Stimulated activated CD4-positive, alpha-beta T cell treated with anti-CD3 and anti-CD28 coated beads, Interleukin-15, amount 100 ng/mL, for 48 hours (primary cell): ENCODE measurements at regions not wholly inside any gene's neighbourhood (a gene's known extent, or its start where the extent isn't known, plus 50 kb on each side); places are given as distances from the start of the nearest gene placed in this dataset.

Experiments
- DNase-seq, 2 donors: peaks; one replicate each; pipeline ENCODE4 v3.0.0-alpha.2; 2020; ENCODE audit warnings: low read depth in 2 of 2

- DNase-seq: no peak
Measured at GRCh38 chr3:18774319-18775088, 349.4 kb upstream of the SATB1 start.

DNA sequence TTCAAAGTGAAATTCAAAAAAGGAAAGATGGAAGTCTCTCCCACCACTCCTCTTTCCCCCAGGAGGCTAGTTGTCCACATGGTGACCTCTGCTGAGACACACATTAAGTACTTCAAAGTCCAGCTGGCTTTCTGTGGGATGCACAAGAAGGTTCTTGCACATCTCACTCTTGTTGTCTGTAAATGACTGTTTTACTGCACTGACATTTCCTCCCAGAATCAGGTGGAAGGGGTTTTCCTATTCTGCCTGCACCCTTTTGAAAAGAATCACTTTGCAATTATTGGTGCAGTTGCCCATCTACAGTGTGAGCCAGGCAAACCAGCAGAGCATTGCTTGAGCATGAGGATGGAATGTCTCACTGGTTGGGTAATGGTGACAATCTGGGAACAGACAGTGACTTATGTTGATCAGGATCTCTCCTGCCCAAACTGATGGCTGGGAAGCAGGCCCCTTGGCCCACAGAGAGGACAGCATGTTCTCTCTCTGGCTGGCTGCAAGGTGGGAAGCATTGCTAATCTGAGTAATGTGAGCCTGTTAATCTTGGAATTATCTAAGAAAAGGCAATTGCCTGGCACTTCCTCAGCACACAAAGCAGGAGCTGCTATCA lies 347.7 kb upstream of the SATB1 start:
- DNase-seq: no peak

DNA sequence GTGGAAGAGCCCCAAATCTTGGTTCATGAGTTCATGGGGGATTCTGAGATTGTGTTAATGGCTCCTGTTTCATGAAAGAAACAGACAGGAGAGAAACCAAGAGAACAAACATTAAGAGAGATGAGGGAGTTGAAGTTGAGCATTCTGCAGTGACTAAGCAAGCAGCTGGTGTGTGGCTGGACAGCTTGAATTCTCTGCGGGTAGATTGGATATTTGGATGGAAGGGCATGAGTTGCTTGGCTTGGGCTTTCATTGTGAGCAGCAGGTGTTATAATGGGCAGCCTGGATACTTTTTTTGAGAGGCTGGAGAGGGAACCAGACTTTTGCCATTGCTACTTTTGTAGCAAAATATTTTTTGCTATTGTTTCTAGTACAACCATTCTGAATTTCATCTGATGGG lies 346.8 kb upstream of the SATB1 start:
- no peak for DNase-seq

- no peak for DNase-seq
Measured at GRCh38 chr3:18770800-18771199, 345.7 kb upstream of the SATB1 start.

- no peak for DNase-seq
Measured at GRCh38 chr3:18767756-18768303, 342.7 kb upstream of the SATB1 start.

- DNase-seq: no peak
Measured at GRCh38 chr3:18766974-18767373, 341.8 kb upstream of the SATB1 start.

DNA sequence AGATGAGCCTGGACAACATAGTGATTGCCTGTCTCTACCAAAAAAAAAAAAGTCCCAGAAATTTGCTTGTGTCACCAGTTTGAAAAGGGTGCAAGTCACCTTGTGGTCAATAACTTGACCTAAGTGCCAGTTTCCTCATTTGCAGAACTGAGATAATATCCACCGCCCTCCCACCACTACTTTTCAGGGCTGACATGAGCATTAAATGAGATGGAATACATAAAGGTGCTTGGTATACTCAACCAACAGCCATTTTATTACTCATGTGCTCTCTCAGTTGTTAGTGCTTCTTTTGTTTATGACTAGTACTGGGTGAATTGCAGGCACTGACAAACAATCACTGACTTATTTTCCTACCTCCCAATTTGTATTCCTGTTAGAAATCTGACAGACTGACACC lies 340.5 kb upstream of the SATB1 start:
- no peak for DNase-seq

- no peak for DNase-seq
Measured at GRCh38 chr3:18765161-18765560, 340.0 kb upstream of the SATB1 start.

GRCh38 chr3:18761530-18761929 lies 336.4 kb upstream of the SATB1 start:
- DNase-seq: no peak

GRCh38 chr3:18758047-18758704 lies 333.0 kb upstream of the SATB1 start:
- no peak for DNase-seq

DNA sequence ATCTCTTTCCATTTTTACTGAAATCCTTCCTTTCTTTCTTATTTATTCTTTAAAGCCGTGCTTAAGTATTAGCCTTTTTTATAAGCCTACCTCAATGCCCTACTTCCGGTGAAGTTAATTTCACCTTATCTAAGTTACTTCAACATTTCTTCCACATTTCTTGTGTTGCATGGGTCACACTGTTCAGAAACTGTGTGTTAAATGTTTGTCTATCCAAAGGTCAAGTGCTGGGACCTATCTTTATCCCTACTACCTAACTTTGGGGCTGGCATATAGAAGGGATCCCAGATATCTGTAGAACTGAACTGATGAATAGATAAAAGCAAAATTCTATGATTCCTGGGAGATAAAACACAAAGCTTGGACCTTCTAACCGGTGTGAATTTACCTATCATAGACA lies 332.3 kb upstream of the SATB1 start:
- no peak for DNase-seq

DNA sequence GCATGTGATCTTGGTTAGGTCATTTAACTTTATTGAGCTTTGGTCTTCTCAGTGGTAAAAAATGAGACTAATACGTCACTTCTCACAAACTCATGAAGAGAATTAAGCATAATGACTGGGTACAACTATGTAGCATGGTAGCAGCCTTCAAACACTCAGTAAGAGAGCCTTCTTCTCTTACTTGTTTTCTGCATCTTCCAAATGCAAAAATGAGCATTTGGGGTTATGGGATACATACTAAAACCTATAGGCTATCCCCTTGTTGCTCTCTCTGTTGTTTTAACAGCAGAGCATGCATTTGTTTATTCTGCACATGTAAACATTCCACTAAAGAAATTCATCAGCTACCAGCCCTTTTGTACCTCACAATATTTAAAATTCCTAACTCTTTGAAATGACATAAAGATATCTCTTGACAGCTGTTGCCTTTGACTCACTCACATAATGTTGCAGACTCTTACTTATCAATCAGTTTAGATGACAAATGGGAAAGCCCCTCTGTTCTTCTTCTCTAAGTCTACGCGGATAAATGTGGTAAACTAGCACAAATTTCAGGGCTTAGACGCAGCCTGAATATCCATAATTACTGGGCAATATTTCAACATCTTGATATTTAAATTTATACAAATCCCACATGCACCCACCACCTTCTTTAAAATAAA lies 327.3 kb upstream of the SATB1 start:
- DNase-seq: no peak

DNA sequence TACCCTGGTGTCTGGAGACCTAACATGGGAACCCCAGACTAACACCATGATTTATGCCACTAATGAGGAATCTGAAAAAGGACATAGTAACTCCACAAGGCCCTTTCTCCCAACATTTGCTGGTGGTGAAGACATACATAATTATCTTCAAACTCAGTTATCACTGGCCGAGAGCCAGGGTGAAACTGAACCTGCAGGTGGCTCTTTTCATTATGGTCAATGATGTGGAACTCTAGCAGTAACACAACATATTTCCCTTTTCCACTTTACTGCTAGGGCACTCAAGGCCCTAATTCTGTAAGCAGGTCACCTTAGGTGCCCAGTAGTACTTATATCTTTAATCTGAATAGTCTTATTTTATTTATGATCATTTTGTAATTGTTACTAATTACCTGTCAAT lies 326.4 kb upstream of the SATB1 start:
- DNase-seq: no peak

GRCh38 chr3:18747383-18747782 lies 322.2 kb upstream of the SATB1 start:
- DNase-seq: no peak

- no peak for DNase-seq
Measured at GRCh38 chr3:18745472-18745871, 320.3 kb upstream of the SATB1 start.

DNA sequence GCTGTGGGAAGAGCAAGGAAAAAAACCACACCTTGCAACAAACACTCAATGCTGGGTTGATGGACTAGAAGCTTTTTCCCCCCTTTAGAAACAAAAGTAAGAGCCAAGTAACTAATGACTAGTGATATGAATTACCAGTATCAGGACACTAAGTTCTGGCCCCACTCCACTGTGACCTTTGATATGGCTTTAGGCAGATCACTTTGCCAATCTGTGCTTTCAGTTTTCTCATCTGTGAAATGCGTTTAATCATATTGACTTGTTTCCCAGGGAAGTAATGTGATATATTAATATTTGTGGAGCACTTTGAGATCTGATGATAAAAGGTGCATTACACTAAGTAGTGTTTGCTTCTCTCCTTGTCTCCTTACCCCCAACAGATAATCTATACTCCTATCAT lies 319.3 kb upstream of the SATB1 start:
- DNase-seq: no peak

GRCh38 chr3:18743761-18744160 lies 318.6 kb upstream of the SATB1 start:
- no peak for DNase-seq

DNA sequence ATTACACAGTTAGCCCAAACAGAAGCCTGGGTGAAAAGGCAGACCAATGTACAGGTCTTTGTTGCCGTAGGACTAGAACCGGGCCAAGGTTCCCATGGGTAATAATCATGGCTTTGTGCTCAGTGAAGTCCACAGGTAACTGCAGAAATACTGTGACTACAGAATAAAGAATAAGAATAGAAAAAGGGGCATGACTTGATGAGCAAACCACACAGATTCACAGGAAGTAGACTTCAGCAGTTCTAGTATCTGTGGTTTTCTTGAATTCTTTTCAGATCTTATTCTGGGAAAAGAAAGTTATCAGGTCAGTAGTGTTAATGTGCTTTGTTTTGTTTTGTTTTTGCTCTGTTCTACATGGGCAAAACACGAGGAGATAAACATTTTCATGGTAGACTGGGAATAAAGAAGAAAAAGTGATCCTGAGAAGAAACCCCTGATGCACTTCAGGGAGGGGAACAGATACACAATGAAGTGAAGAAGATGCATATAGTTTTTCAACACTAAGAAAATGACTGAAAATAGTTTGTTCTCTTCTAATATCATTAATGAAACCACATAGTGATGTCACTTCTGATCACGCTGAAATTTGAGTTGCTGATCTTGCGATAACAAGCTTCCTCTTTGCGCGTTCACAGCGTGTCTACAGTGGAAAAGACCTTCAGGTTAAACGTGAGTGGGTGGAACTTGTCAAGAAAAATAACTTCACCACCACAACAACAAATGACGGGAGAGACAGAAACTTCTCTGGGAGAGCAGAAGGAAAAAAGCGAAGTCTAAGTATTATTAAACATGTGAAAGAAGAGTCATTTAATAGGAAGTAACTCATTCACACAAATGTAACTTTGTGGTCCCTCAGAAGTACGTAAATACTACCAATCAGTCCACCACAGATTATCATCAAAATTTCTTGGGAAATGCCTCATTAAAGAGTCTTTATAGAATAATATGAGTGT lies 315.8 kb upstream of the SATB1 start:
- peak in 1 of 2 donors; percentile 64 for DNase-seq

- no peak for DNase-seq
Measured at GRCh38 chr3:18739099-18739433, 313.9 kb upstream of the SATB1 start.

DNA sequence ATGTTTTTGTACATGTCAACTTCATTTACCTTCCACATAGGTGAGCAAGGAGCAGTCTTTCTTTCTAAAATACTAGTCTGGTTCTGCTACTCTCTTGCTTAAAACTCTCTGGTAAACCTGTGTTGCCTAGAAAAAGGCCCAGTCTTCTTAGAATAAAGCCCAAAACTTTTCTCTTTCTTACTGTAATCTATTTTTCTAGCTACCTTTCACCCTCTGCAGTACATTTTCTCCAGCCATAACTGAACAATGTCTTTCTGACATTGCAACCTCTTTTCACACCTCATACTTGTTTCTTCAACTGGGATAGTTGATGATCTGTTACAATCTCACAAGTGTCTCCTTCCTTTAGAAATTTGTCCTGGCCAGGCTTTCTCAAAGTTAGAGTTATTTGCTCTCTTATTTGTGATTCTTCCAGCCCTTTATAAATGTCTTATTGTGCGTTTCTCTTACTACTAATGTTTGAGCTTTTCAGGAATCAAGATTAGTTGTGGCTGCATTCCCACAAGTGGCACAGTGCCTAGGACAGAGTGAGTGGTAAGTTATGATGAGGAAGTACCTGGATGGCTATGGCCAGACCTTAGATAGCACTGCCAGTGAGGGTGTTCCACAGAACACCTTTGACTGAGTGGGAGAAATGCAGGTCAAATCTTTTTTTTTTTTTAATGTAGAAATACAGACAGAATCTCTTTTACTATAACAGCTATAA lies 313.4 kb upstream of the SATB1 start:
- no peak for DNase-seq

DNA sequence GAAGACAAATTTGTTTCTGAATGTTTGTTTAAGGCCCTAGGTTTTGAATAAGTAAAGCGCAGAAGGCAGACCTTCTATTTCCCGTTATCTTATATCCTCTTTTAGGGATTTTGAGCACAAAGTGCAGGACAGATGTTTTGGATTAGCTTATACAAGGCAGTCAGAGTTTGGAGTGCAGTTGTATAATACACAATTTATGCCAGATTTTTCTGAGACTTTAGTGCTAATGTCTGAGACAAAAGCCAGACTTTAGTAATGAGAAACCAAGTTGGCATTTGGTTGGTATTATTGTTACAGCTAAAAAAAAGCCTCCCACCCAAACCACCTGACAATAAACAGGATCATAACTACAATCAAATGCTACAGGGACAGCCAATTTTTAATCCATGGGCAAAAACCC lies 309.9 kb upstream of the SATB1 start:
- DNase-seq: no peak
